GM12878 (cell line): ENCODE measurements at regions not wholly inside any gene's neighbourhood (a gene's known extent, or its start where the extent isn't known, plus 50 kb on each side); places are given as distances from the start of the nearest gene placed in this dataset.

Experiments
- ATF3 ChIP-seq: IDR thresholded peaks from 2 replicates; pipeline ENCODE4 v1.6.1; 2011; ENCODE audit warnings: low read depth, mild to moderate bottlenecking, low read length, moderate library complexity, borderline replicate concordance; ENCODE audit errors: extremely low read depth
- CTCF ChIP-seq, 3 experiments: IDR thresholded peaks in 2 of 3; conservative IDR thresholded peaks in 1 of 3; 2 replicates each; pipeline ENCODE4 v1.5.1; 2011; ENCODE audit warnings: low read depth in 3 of 3, low read length in 3 of 3, mild to moderate bottlenecking in 3 of 3, control low read depth in 2 of 3, moderate library complexity in 2 of 3, inconsistent platforms in 1 of 3, mixed read lengths in 1 of 3; ENCODE audit not compliant: control insufficient read depth in 2 of 3, insufficient read depth in 1 of 3; ENCODE audit errors: extremely low read depth in 1 of 3
- EZH2 ChIP-seq: IDR thresholded peaks from 2 replicates; pipeline ENCODE4 v1.6.1; 2012; ENCODE audit warnings: low read depth, mild to moderate bottlenecking, control low read depth, inconsistent platforms, low read length, borderline replicate concordance; ENCODE audit not compliant: control insufficient read depth
- KDM1A ChIP-seq: fragments of 200-600 bp; sonication (generic); IDR thresholded peaks from 2 replicates; pipeline ENCODE4 v1.6.1; 2016; ENCODE audit warnings: borderline replicate concordance
- POLR2AphosphoS5 ChIP-seq: IDR thresholded peaks from 2 replicates; pipeline ENCODE4 v1.6.1; 2011; ENCODE audit warnings: mild to moderate bottlenecking, low read length, inconsistent platforms
- REST ChIP-seq: IDR thresholded peaks from 2 replicates; pipeline ENCODE4 v1.6.1; 2012; ENCODE audit warnings: mild to moderate bottlenecking, low read depth, low read length
- SIX5 ChIP-seq: IDR thresholded peaks from 2 replicates; pipeline ENCODE4 v1.6.1; 2011; ENCODE audit warnings: mild to moderate bottlenecking, low read depth, low read length, moderate library complexity; ENCODE audit not compliant: severe bottlenecking

- TF ChIP-seq SIX5 (no peak), REST (no peak), ATF3 (no peak), POLR2AphosphoS5 (no peak), KDM1A (no peak), CTCF (IDR thresholded peaks at IDR 0.05 in 2 of 3, conservative IDR thresholded peaks at IDR 0.05 in 1 of 3; ENCODE audit: control insufficient read depth in 2 of 3, extremely low read depth in 1 of 3, insufficient read depth in 1 of 3, low read depth in 3 of 3, low read length in 3 of 3) (no peak), EZH2 (no peak)
Measured at GRCh38 chr2:236718207-236718992, 148.8 kb downstream of the ACKR3 start.
